Trophoblast cell (in vitro differentiated cells and primary cell): ENCODE measurements at regions not wholly inside any gene's neighbourhood (a gene's known extent, or its start where the extent isn't known, plus 50 kb on each side); places are given as distances from the start of the nearest gene placed in this dataset.

ENCODE experiments used
- DNase-seq, 2 donors: peaks; one replicate each; pipeline ENCODE4 v3.0.0-alpha.2; 2016
- H2AFZ ChIP-seq: 2 replicates; pipeline ENCODE4 v1.6.1; 2013; ENCODE audit warnings: low read length, moderate library complexity, mild to moderate bottlenecking; ENCODE audit not compliant: insufficient read depth, poor library complexity
- H2AK5ac ChIP-seq: 2 replicates; pipeline ENCODE4 v1.6.1; 2013; ENCODE audit warnings: mild to moderate bottlenecking, low read length
- H2BK120ac ChIP-seq: 2 replicates; pipeline ENCODE4 v1.6.1; 2013; ENCODE audit warnings: low read length, mild to moderate bottlenecking, moderate library complexity; ENCODE audit not compliant: insufficient read depth, poor library complexity
- H2BK12ac ChIP-seq: 2 replicates; pipeline ENCODE4 v1.6.1; 2013; ENCODE audit warnings: mild to moderate bottlenecking, low read length, moderate library complexity
- H2BK5ac ChIP-seq: 2 replicates; pipeline ENCODE4 v1.6.1; 2013; ENCODE audit warnings: low read length, low read depth, moderate library complexity, mild to moderate bottlenecking; ENCODE audit not compliant: poor library complexity
- H3K14ac ChIP-seq: 2 replicates; pipeline ENCODE4 v1.6.1; 2013; ENCODE audit warnings: mild to moderate bottlenecking, low read length
- H3K18ac ChIP-seq: 2 replicates; pipeline ENCODE4 v1.6.1; 2013; ENCODE audit warnings: mild to moderate bottlenecking, low read length
- H3K23ac ChIP-seq: 2 replicates; pipeline ENCODE4 v1.6.1; 2013; ENCODE audit warnings: low read length
- H3K27ac ChIP-seq: 2 replicates; pipeline ENCODE4 v1.5.1; 2013; ENCODE audit warnings: low read depth, mild to moderate bottlenecking, inconsistent platforms, low read length, moderate library complexity
- H3K27me3 ChIP-seq: 2 replicates; pipeline ENCODE4 v1.6.1; 2013; ENCODE audit warnings: inconsistent platforms, mild to moderate bottlenecking, low read length, moderate library complexity; ENCODE audit not compliant: insufficient read depth
- H3K36me3 ChIP-seq, 2 experiments: 1 replicate in 1 of 2; 2 replicates in 1 of 2; pipeline ENCODE4 v1.6.1; 2013; ENCODE audit warnings: low read length in 2 of 2, mild to moderate bottlenecking in 2 of 2, moderate library complexity in 1 of 2; ENCODE audit not compliant: insufficient read depth in 2 of 2, control insufficient read depth in 1 of 2
- H3K4ac ChIP-seq: 2 replicates; pipeline ENCODE4 v1.6.1; 2013; ENCODE audit warnings: low read depth, mild to moderate bottlenecking, low read length, moderate library complexity
- H3K4me1 ChIP-seq, 2 experiments: 1 replicate in 1 of 2; 2 replicates in 1 of 2; pipeline ENCODE4 v1.6.1; 2013; ENCODE audit warnings: low read length in 2 of 2, mild to moderate bottlenecking in 2 of 2, moderate library complexity in 1 of 2; ENCODE audit not compliant: insufficient read depth in 2 of 2, control insufficient read depth in 1 of 2
- H3K4me2 ChIP-seq: 2 replicates; pipeline ENCODE4 v1.6.1; 2013; ENCODE audit warnings: inconsistent platforms, mild to moderate bottlenecking, low read length, moderate library complexity
- H3K4me3 ChIP-seq: 2 replicates; pipeline ENCODE4 v1.5.1; 2013; ENCODE audit warnings: mild to moderate bottlenecking, low read depth, low read length, inconsistent platforms
- H3K79me1 ChIP-seq: one replicate; pipeline ENCODE4 v1.6.1; 2013; ENCODE audit warnings: low read length
- H3K79me2 ChIP-seq: 2 replicates; pipeline ENCODE4 v1.6.1; 2013; ENCODE audit warnings: low read length, mild to moderate bottlenecking; ENCODE audit not compliant: control insufficient read depth, insufficient read depth, poor library complexity
- H3K9ac ChIP-seq: 2 replicates; pipeline ENCODE4 v1.6.1; 2013; ENCODE audit warnings: mild to moderate bottlenecking, low read length
- H3K9me3 ChIP-seq: 2 replicates; pipeline ENCODE4 v1.6.1; 2013; ENCODE audit warnings: low read depth, mild to moderate bottlenecking, control low read depth, inconsistent platforms, low read length; ENCODE audit not compliant: insufficient read depth
- H4K12ac ChIP-seq: 2 replicates; pipeline ENCODE4 v1.6.1; 2013; ENCODE audit warnings: low read depth, mild to moderate bottlenecking, low read length, moderate library complexity
- H4K8ac ChIP-seq: 2 replicates; pipeline ENCODE4 v1.6.1; 2013; ENCODE audit warnings: low read depth, mild to moderate bottlenecking, low read length, moderate library complexity
- H4K91ac ChIP-seq: one replicate; pipeline ENCODE4 v1.6.1; 2013; ENCODE audit warnings: low read depth, mild to moderate bottlenecking, low read length, moderate library complexity
- WGBS: extraction: QIAGEN DNeasy Blood & Tissue Kit; methylation state at CpG from one replicate; pipeline ENCODE4 v1.1.7; 2013; ENCODE audit warnings: missing lambda C conversion rate; ENCODE audit not compliant: insufficient read length, insufficient coverage; ENCODE audit errors: extremely low coverage; 5-methylcytosine and 5-hydroxymethylcytosine counted together

GRCh38 chr1:60977661-60978060, 104.7 kb upstream of the NFIA start:
- H3K4me3 ChIP-seq, result no peak overlapping the region
- no peak overlapping the region for H3K23ac ChIP-seq
- no peak overlapping the region for H4K91ac ChIP-seq
- no peak overlapping the region for H3K9ac ChIP-seq
- no peak overlapping the region for H3K27ac ChIP-seq
- H2AK5ac ChIP-seq, result no peak overlapping the region
- no peaks in the 10 kb centered on the region for H3K4me1 ChIP-seq
- no peak overlapping the region for H2BK5ac ChIP-seq
- H3K27me3 ChIP-seq, result no peaks in the 10 kb centered on the region
- H3K18ac ChIP-seq, result no peak overlapping the region
- DNase-seq, result no peak
- no peak overlapping the region for H4K8ac ChIP-seq
- H3K36me3 ChIP-seq, result no peaks in the 10 kb centered on the region
- H3K4ac ChIP-seq, result no peak overlapping the region
- no peaks in the 10 kb centered on the region for H3K79me2 ChIP-seq
- no peaks in the 10 kb centered on the region for H3K79me1 ChIP-seq
- no peak overlapping the region for H4K12ac ChIP-seq
- no peak overlapping the region for H3K4me2 ChIP-seq
- H2BK120ac ChIP-seq, result no peak overlapping the region
- H3K9me3 ChIP-seq, result no peaks in the 10 kb centered on the region
- H2AFZ ChIP-seq, result no peak overlapping the region
- no peak overlapping the region for H2BK12ac ChIP-seq
- H3K14ac ChIP-seq, result no peak overlapping the region

GRCh38 chr1:60974524-60975372, 107.6 kb upstream of the NFIA start:
- no peak overlapping the region for H3K4ac ChIP-seq
- H3K18ac ChIP-seq, result no peak overlapping the region
- no CpG with 5 or more reads among the region's 5 CpGs for WGBS
- DNase-seq, result no peak
- H3K4me3 ChIP-seq, result no peak overlapping the region
- no peaks in the 10 kb centered on the region for H3K79me1 ChIP-seq
- no peak overlapping the region for H3K9ac ChIP-seq
- H3K36me3 ChIP-seq, result no peaks in the 10 kb centered on the region
- no peak overlapping the region for H2BK12ac ChIP-seq
- no peak overlapping the region for H4K8ac ChIP-seq
- H3K23ac ChIP-seq, result no peak overlapping the region
- no peak overlapping the region for H4K12ac ChIP-seq
- no peak overlapping the region for H3K14ac ChIP-seq
- H3K27me3 ChIP-seq, result no peaks in the 10 kb centered on the region
- no peak overlapping the region for H4K91ac ChIP-seq
- no peak overlapping the region for H2BK120ac ChIP-seq
- no peak overlapping the region for H2AFZ ChIP-seq
- no peaks in the 10 kb centered on the region for H3K9me3 ChIP-seq
- H3K4me2 ChIP-seq, result no peak overlapping the region
- H2AK5ac ChIP-seq, result no peak overlapping the region
- no peak overlapping the region for H2BK5ac ChIP-seq
- no peak overlapping the region for H3K27ac ChIP-seq
- no peaks in the 10 kb centered on the region for H3K79me2 ChIP-seq
- no peaks in the 10 kb centered on the region for H3K4me1 ChIP-seq

- no peak overlapping the region for H2BK12ac ChIP-seq
- H3K27ac ChIP-seq, result no peak overlapping the region
- H3K4ac ChIP-seq, result no peak overlapping the region
- no peak for DNase-seq
- no peak overlapping the region for H3K23ac ChIP-seq
- no peak overlapping the region for H3K18ac ChIP-seq
- H3K4me2 ChIP-seq, result no peak overlapping the region
- H4K91ac ChIP-seq, result no peak overlapping the region
- H2BK120ac ChIP-seq, result no peak overlapping the region
- H3K27me3 ChIP-seq, result no peaks in the 10 kb centered on the region
- no peak overlapping the region for H4K8ac ChIP-seq
- no peaks in the 10 kb centered on the region for H3K36me3 ChIP-seq
- H4K12ac ChIP-seq, result no peak overlapping the region
- no peaks in the 10 kb centered on the region for H3K9me3 ChIP-seq
- no peaks in the 10 kb centered on the region for H3K79me2 ChIP-seq
- H2BK5ac ChIP-seq, result no peak overlapping the region
- no peaks in the 10 kb centered on the region for H3K4me1 ChIP-seq
- no peak overlapping the region for H3K9ac ChIP-seq
- no peak overlapping the region for H2AK5ac ChIP-seq
- H3K4me3 ChIP-seq, result no peak overlapping the region
- H2AFZ ChIP-seq, result no peak overlapping the region
- WGBS, result no CpG with 5 or more reads among the region's 4 CpGs
- no peaks in the 10 kb centered on the region for H3K79me1 ChIP-seq
- H3K14ac ChIP-seq, result no peak overlapping the region
These were observed 108.7 kb upstream of the NFIA start for GRCh38 chr1:60973668-60974067.

GRCh38 chr1:60972841-60973364, 109.5 kb upstream of the NFIA start:
- no peak overlapping the region for H4K8ac ChIP-seq
- no peak overlapping the region for H4K12ac ChIP-seq
- no peak overlapping the region for H2AK5ac ChIP-seq
- no peaks in the 10 kb centered on the region for H3K27me3 ChIP-seq
- H3K18ac ChIP-seq, result no peak overlapping the region
- H2AFZ ChIP-seq, result no peak overlapping the region
- no peak overlapping the region for H2BK120ac ChIP-seq
- no peaks in the 10 kb centered on the region for H3K9me3 ChIP-seq
- no peaks in the 10 kb centered on the region for H3K36me3 ChIP-seq
- DNase-seq, result peak in 1 of 2 donors; percentile 68
- no peak overlapping the region for H2BK12ac ChIP-seq
- H3K9ac ChIP-seq, result no peak overlapping the region
- H3K4me1 ChIP-seq, result no peaks in the 10 kb centered on the region
- H3K23ac ChIP-seq, result no peak overlapping the region
- no peak overlapping the region for H3K4me2 ChIP-seq
- no peak overlapping the region for H3K4me3 ChIP-seq
- no peaks in the 10 kb centered on the region for H3K79me2 ChIP-seq
- no peak overlapping the region for H3K14ac ChIP-seq
- H3K4ac ChIP-seq, result no peak overlapping the region
- WGBS, result no CpG with 5 or more reads among the region's 4 CpGs
- no peak overlapping the region for H2BK5ac ChIP-seq
- H3K79me1 ChIP-seq, result no peaks in the 10 kb centered on the region
- no peak overlapping the region for H3K27ac ChIP-seq
- H4K91ac ChIP-seq, result no peak overlapping the region
